Hematopoietic multipotent progenitor cell treated with erythropoietin and hydrocortisone succinate and interleukin-3 and kit ligand, for 17 days (in vitro differentiated cells): ENCODE measurements at regions not wholly inside any gene's neighbourhood (a gene's known extent, or its start where the extent isn't known, plus 50 kb on each side); places are given as distances from the start of the nearest gene placed in this dataset.

Experiments
- DNase-seq: peaks from one replicate; pipeline ENCODE4 v3.0.0-alpha.2; 2015; ENCODE audit warnings: low spot score

DNA sequence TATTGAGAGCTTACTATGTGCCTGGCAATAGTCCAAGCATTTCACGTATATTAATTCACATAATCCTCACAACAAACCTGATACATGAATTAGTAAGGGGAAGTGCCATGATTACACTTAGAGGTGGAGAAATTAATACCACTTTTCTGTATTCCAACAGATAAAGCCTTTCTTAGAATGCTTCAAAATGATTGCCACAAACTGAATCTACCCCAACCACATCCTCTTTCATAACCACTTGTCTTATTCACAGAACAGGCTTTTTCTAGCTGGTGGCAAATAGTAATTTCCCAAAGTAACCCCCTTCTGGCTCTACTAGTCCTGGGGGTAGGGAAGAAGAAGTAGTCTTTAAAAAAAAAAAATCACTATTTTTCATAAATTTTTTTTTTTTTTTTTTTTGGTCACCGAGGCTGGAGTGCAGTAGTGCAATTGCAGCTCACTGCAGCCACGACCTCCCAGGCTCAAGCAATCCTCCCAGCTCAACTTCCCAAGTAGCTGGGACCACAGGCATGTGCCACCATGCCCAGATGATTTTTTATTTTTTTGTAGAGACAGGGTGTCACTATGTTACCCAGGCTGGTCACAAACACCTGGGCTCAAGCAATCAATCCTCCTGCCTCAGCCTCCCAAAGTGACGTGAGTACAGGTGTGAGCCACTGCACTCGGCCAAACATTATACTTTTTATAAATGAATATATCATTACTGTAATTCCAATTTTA is 59.0 kb upstream of the ARID2 start:
- no peak for DNase-seq

DNA sequence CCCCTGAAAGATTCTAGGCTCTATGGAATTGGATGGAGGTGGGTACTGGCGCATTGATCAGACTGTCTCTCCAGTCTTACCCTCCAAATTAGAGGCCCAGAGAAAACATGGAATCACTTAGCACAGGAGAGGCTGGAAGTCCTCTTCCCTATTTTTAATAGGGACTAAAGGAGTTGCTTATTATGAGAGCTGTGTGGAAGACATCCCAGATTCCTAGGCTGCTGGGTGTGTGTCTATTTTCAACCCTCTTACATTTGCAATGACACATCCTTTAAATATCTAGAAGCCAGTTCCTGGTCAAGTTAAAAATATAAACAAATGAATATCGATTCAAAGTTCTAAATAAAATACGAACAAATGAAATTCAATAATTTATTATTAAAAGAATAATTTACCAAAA is 58.3 kb upstream of the ARID2 start:
- DNase-seq = no peak

DNA sequence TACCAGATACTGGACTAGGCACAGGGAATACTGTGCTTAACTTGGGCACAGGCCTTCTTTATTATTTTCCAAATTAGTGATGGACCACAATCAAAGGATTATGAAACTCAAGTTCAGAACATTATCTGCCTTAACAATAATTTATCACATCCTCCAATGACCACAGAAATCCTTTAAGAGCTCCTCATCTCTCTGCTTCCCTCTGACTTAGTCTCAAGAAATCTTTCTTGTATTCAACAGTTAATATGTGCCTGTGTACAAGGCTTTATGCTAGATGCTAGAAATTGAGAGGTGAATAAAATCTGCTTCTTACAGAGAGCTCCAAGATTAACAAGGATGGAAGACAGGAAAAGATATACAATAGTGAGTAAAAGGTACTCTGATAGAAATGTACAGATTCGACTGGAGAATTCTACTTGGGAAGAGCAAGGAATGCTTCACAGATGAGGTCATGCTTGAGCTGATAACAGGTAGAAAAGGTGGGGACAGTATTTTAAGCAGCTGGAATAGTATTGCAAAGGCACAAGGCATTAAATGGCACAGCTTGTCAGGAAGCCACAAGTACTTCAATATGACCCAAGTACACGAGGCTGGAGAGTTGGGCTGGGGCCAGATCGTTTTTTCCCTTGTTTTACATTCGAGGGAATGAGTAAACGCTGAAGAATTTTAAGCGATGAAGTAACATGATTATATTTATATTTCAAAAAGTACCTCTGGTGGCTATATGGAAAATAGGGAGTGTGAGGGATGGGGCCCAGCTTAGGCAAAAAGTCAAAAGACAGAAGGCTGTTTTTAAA is 55.1 kb upstream of the ARID2 start:
- no peak for DNase-seq

DNA sequence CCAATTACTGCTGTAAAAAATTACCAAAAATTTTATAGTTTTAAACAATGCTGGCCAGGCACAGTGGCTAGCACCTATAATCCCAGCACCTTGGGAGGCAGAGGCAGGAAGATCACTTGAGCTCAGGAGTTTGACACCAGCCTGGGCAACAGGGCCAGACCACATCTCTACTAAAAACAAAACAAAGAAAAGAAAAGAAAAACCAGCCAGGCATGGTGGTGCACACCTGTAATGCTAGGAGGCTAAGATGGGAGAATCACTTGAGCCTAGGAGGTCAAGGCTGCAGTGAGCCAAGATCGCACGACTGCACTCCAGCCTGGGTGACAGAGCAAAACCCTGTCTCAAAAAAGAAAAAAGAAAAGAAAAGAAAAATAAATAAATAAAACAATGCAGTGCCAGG is 54.0 kb upstream of the ARID2 start:
- no peak for DNase-seq
